ENCODE measurements at regions not wholly inside any gene's neighbourhood (a gene's known extent, or its start where the extent isn't known, plus 50 kb on each side); places are given as distances from the start of the nearest gene placed in this dataset.

GRCh38 chr15:38920966-38921365, 356.4 kb upstream of the RASGRP1 start:
- TF ChIP-seq EZH2 (IDR thresholded peaks at IDR 0.05; ENCODE audit: insufficient read depth, poor library complexity, severe bottlenecking) (no peak), EZH2phosphoT487 (IDR thresholded peaks at IDR 0.05; ENCODE audit: insufficient read depth, low read depth) (no peak)
